Muscle of leg (tissue), 3 donors: ENCODE measurements at regions not wholly inside any gene's neighbourhood (a gene's known extent, or its start where the extent isn't known, plus 50 kb on each side); places are given as distances from the start of the nearest gene placed in this dataset.

Source experiments
- DNase-seq: peaks from one replicate; pipeline ENCODE4 v3.0.0; 2013
- H3K27ac ChIP-seq: one replicate; pipeline ENCODE4 v1.5.1; 2013; ENCODE audit warnings: mild to moderate bottlenecking, low read length, control low read depth
- H3K27me3 ChIP-seq: one replicate; pipeline ENCODE4 v1.6.1; 2013; ENCODE audit warnings: low read length; ENCODE audit not compliant: control insufficient read depth, insufficient read depth
- H3K36me3 ChIP-seq: one replicate; pipeline ENCODE4 v1.6.1; 2013; ENCODE audit warnings: low read length; ENCODE audit not compliant: control insufficient read depth, insufficient read depth
- H3K4me1 ChIP-seq: one replicate; pipeline ENCODE4 v1.6.1; 2013; ENCODE audit warnings: low read length; ENCODE audit not compliant: control insufficient read depth, insufficient read depth
- H3K4me3 ChIP-seq: one replicate; pipeline ENCODE4 v1.5.1; 2013; ENCODE audit warnings: low read length, control low read depth
- H3K9me3 ChIP-seq: replicated peaks from 2 replicates; pipeline ENCODE4 v1.6.1; 2013; ENCODE audit warnings: low read depth, low read length; ENCODE audit not compliant: control insufficient read depth
- WGBS: methylation state at CpG from one replicate; pipeline ENCODE4 v1.1.5; 2013; ENCODE audit warnings: missing lambda C conversion rate; ENCODE audit not compliant: insufficient coverage; 5-methylcytosine and 5-hydroxymethylcytosine counted together

GRCh38 chr2:72004976-72005375, 142.7 kb downstream of the CYP26B1 start:
- H3K4me3 ChIP-seq = no peak overlapping the region
- DNase-seq = no peak
- H3K9me3 ChIP-seq = no peaks in the 10 kb centered on the region
- peaks cover 10% of the 10 kb centered on the region for H3K4me1 ChIP-seq
- H3K27me3 ChIP-seq = no peaks in the 10 kb centered on the region
- no peaks in the 10 kb centered on the region for H3K36me3 ChIP-seq
- no peak overlapping the region for H3K27ac ChIP-seq
- WGBS = 70% methylated on average over 3 of the region's 6 CpGs

GRCh38 chr2:72004201-72004915, 143.3 kb downstream of the CYP26B1 start:
- H3K27ac ChIP-seq = no peak overlapping the region
- no peaks in the 10 kb centered on the region for H3K27me3 ChIP-seq
- no peak overlapping the region for H3K4me3 ChIP-seq
- no peaks in the 10 kb centered on the region for H3K36me3 ChIP-seq
- 90% methylated on average over 3 of the region's 7 CpGs for WGBS
- no peak for DNase-seq
- no peaks in the 10 kb centered on the region for H3K9me3 ChIP-seq
- H3K4me1 ChIP-seq = peaks cover 10% of the 10 kb centered on the region

GRCh38 chr2:72003796-72004195, 143.9 kb downstream of the CYP26B1 start:
- Histone ChIP-seq H3K27ac (no peak overlapping the region), H3K4me3 (no peak overlapping the region), H3K27me3 (no peaks in the 10 kb centered on the region), H3K9me3 (no peaks in the 10 kb centered on the region), H3K36me3 (no peaks in the 10 kb centered on the region), H3K4me1 (peaks cover 10% of the 10 kb centered on the region)
- no peak for DNase-seq
- 100% methylated on average over 1 of the region's 3 CpGs for WGBS

- no peaks in the 10 kb centered on the region for H3K36me3 ChIP-seq
- peaks cover 10% of the 10 kb centered on the region for H3K4me1 ChIP-seq
- WGBS = 100% methylated on average over 3 of the region's 8 CpGs
- no peaks in the 10 kb centered on the region for H3K27me3 ChIP-seq
- no peak overlapping the region for H3K4me3 ChIP-seq
- H3K9me3 ChIP-seq = no peaks in the 10 kb centered on the region
- no peak overlapping the region for H3K27ac ChIP-seq
- DNase-seq = no peak
Observed at GRCh38 chr2:72003124-72003523, 144.5 kb downstream of the CYP26B1 start.

GRCh38 chr2:72001937-72002690, 145.5 kb downstream of the CYP26B1 start:
- no peak overlapping the region for H3K4me3 ChIP-seq
- WGBS = 86% methylated on average over 1 of the region's 9 CpGs

GRCh38 chr2:72000110-72000509, 147.6 kb downstream of the CYP26B1 start:
- DNase-seq = no peak
- 65% methylated on average over 7 of the region's 7 CpGs for WGBS
- no peaks in the 10 kb centered on the region for H3K27me3 ChIP-seq
- no peaks in the 10 kb centered on the region for H3K36me3 ChIP-seq
- peaks cover 4% of the 10 kb centered on the region for H3K4me1 ChIP-seq
- H3K9me3 ChIP-seq = no peaks in the 10 kb centered on the region
- no peak overlapping the region for H3K27ac ChIP-seq
- H3K4me3 ChIP-seq = no peak overlapping the region

More at GRCh38 chr2:72001937-72002690, 145.5 kb downstream of the CYP26B1 start:
- Histone ChIP-seq H3K4me1 (peaks cover 5% of the 10 kb centered on the region), H3K27ac (no peak overlapping the region), H3K9me3 (no peaks in the 10 kb centered on the region), H3K27me3 (no peaks in the 10 kb centered on the region), H3K36me3 (no peaks in the 10 kb centered on the region)
- no peak for DNase-seq

GRCh38 chr2:71999580-71999979, 148.1 kb downstream of the CYP26B1 start:
- Histone ChIP-seq H3K9me3 (no peaks in the 10 kb centered on the region), H3K4me1 (peaks cover 4% of the 10 kb centered on the region), H3K27me3 (no peaks in the 10 kb centered on the region), H3K4me3 (no peak overlapping the region), H3K36me3 (no peaks in the 10 kb centered on the region), H3K27ac (no peak overlapping the region)
- no peak for DNase-seq
- WGBS = 85% methylated on average over 5 of the region's 5 CpGs

- Histone ChIP-seq H3K27me3 (no peaks in the 10 kb centered on the region), H3K27ac (no peak overlapping the region)
- no peak for DNase-seq
Observed at GRCh38 chr2:71997843-71998242, 149.8 kb downstream of the CYP26B1 start.

GRCh38 chr2:71995067-71995665, 152.5 kb downstream of the CYP26B1 start:
- H3K27ac ChIP-seq = no peak overlapping the region
- WGBS = 88% methylated on average over 1 of the region's 3 CpGs
- H3K4me3 ChIP-seq = no peak overlapping the region
- DNase-seq = peak; percentile 22
- no peaks in the 10 kb centered on the region for H3K36me3 ChIP-seq
- no peaks in the 10 kb centered on the region for H3K27me3 ChIP-seq
- no peaks in the 10 kb centered on the region for H3K9me3 ChIP-seq
- no peaks in the 10 kb centered on the region for H3K4me1 ChIP-seq

More at GRCh38 chr2:71997843-71998242, 149.8 kb downstream of the CYP26B1 start:
- H3K4me1 ChIP-seq = peaks cover 4% of the 10 kb centered on the region
- H3K36me3 ChIP-seq = no peaks in the 10 kb centered on the region
- H3K9me3 ChIP-seq = no peaks in the 10 kb centered on the region
- no peak overlapping the region for H3K4me3 ChIP-seq

GRCh38 chr2:71992036-71992435, 155.6 kb downstream of the CYP26B1 start:
- no peaks in the 10 kb centered on the region for H3K27me3 ChIP-seq

More at GRCh38 chr2:71992036-71992435, 155.6 kb downstream of the CYP26B1 start:
- WGBS = no CpG with 5 or more reads among the region's 2 CpGs
- no peaks in the 10 kb centered on the region for H3K9me3 ChIP-seq
- no peak overlapping the region for H3K4me3 ChIP-seq
- no peaks in the 10 kb centered on the region for H3K36me3 ChIP-seq
- no peak overlapping the region for H3K27ac ChIP-seq
- DNase-seq = no peak
- no peaks in the 10 kb centered on the region for H3K4me1 ChIP-seq
